GM06990 (cell line): ENCODE measurements at regions not wholly inside any gene's neighbourhood (a gene's known extent, or its start where the extent isn't known, plus 50 kb on each side); places are given as distances from the start of the nearest gene placed in this dataset.
A peak's percentile ranks its signal among the peaks of the same experiment; 100 is the strongest.

ENCODE experiments used
- DNase-seq: peaks from one replicate; pipeline ENCODE4 v3.0.0-alpha.2; 2011; ENCODE audit not compliant: insufficient read length; ENCODE audit errors: extremely low read depth
- H3K27me3 ChIP-seq: replicated peaks from 2 replicates; pipeline ENCODE4 v1.6.0; 2011; ENCODE audit warnings: low read length; ENCODE audit not compliant: control insufficient read depth, insufficient read depth
- H3K36me3 ChIP-seq: 2 replicates; pipeline ENCODE4 v1.5.1; 2011; ENCODE audit warnings: low read length; ENCODE audit not compliant: control insufficient read depth, insufficient read depth
- H3K4me3 ChIP-seq: replicated peaks from 2 replicates; pipeline ENCODE4 v1.5.1; 2011; ENCODE audit warnings: low read depth, mild to moderate bottlenecking, control low read depth, low read length
- TF ChIP-seq, protein P1 (sequence below): IDR thresholded peaks from 2 replicates; pipeline ENCODE4 v1.5.1; 2011; ENCODE audit warnings: low read length, control low read depth, mild to moderate bottlenecking, inconsistent platforms; ENCODE audit not compliant: insufficient read depth, poor library complexity, severe bottlenecking

DNA sequence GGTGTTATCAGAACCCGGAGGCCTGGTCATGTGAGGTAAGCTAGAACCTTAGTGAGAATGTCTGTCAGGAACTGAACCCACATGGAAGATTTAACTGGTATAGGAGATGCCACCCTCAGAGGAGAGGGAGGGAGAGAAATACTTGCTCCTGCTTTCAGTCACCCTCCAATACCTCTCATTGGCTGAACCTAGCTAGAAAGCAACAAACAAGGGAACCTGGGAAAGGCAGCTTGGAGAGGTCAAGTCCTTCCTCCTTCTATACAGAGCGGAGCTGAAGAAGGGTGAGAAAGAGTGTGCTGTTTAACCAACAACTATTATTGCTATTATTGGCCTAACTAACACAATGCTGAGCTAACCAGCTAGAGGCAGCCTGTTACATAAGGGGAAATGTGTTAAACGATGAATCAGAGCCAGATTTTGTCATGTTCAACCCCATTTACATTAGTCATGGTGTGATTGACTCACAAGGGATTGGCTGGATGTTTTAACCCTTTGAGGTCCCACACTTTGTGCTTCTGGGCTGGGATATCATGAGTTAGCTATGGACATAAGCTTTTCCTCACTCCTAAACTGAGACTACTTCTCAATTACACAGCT is 96.5 kb upstream of the ESX1 start:
- Histone ChIP-seq H3K27me3 (no peaks in the 10 kb centered on the region), H3K36me3 (no peaks in the 10 kb centered on the region), H3K4me3 (no peak overlapping the region)
- DNase-seq, result no peak
- TF ChIP-seq, protein P1, sequence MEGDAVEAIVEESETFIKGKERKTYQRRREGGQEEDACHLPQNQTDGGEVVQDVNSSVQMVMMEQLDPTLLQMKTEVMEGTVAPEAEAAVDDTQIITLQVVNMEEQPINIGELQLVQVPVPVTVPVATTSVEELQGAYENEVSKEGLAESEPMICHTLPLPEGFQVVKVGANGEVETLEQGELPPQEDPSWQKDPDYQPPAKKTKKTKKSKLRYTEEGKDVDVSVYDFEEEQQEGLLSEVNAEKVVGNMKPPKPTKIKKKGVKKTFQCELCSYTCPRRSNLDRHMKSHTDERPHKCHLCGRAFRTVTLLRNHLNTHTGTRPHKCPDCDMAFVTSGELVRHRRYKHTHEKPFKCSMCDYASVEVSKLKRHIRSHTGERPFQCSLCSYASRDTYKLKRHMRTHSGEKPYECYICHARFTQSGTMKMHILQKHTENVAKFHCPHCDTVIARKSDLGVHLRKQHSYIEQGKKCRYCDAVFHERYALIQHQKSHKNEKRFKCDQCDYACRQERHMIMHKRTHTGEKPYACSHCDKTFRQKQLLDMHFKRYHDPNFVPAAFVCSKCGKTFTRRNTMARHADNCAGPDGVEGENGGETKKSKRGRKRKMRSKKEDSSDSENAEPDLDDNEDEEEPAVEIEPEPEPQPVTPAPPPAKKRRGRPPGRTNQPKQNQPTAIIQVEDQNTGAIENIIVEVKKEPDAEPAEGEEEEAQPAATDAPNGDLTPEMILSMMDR, result no peak

DNA sequence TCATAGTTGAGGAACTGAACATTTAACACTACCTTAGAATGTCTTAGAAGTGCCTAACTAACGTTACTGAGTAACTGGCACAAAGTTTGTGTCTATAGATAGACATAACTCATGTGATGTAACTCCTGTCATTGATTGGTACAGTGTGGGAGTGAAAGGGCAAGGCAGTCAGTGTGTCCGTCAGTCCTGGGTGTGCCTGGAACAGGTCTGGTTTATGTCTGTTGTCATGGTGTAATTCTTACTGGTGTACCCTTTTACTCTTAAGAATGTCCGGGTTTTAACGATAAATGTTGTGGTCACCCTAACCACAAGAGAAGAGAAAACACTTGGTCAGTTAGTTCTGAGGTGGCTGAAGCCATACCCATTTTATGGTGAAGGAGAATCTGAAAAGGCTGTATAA is 93.1 kb upstream of the ESX1 start:
- Histone ChIP-seq H3K4me3 (no peak overlapping the region), H3K27me3 (no peaks in the 10 kb centered on the region), H3K36me3 (no peaks in the 10 kb centered on the region)
- TF ChIP-seq, protein P1, result no peak
- DNase-seq, result no peak

DNA sequence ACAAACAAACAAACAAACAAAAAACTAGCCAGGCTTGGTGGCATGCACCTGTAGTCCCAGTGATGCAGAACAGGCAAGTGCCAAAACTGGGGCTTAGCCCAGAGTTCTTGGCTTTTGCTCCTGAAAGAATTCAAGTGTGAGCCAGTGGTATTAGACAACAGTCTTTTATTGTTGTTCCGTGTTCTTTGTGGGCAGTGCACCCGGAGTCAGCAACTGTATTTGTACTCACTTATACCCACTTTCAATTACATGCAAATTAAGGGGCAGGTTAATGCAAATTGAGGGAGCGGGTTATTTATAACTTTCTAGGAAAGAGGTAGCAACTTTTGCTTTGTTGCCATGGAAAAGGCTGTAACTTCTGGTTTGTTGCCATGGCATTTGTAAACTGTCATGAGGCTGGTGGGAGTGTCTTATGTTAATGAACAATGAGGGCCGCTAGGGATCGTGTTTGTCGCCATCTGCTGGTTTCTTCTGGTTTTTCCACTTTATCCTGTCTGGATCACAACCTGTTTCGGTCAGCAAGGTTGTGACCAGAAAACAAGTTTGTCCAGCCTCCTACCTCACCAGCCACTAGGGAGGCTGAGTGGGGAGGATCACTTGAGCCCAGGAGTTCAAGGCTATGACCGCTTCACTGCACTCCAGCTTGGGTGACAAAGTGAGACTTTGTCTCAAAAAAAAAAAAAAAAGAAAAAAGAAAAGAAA is 88.8 kb upstream of the ESX1 start:
- Histone ChIP-seq H3K4me3 (no peak overlapping the region), H3K27me3 (no peaks in the 10 kb centered on the region), H3K36me3 (no peaks in the 10 kb centered on the region)
- no peak for DNase-seq
- TF ChIP-seq, protein P1, result peak; percentile 48

DNA sequence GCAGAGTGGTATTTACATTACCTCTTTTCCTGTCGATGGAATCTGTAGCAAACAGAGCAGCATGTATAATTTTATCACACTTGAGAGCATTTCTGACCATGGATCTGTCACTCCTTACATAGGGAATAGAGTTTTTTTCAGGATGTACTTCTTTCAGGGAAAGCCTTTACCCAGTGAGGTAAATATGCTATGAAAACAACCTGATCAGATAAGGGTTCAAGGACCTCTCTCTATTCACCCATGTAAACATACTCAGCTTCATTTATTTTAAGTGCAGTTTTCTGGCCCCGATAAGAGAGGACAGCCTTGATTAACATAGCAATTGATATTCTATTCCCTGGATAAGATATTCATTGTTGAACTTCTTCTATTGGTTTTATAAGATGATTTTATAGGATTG is 87.3 kb upstream of the ESX1 start:
- no peak for DNase-seq
- Histone ChIP-seq H3K36me3 (no peaks in the 10 kb centered on the region), H3K4me3 (no peak overlapping the region), H3K27me3 (no peaks in the 10 kb centered on the region)
- TF ChIP-seq, protein P1, result no peak

DNA sequence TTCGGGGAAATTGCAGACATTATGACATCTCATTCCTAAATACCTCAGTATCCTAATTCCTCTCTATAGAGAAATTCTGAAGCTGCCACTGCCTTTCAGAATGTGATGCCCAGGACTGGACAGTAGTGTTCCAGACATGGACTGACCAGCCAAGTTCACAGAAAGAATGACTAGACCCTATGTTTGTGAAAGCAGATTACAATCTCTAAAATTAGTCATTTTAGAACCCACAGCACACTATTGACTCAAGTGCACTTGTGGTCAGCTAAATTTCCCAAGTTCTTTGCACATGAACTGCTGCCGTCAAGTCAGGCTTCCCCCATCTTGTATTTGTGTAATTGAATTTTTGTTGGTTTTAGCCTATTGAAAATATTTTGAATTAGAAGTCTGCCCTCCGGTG is 81.0 kb upstream of the ESX1 start:
- H3K4me3 ChIP-seq, result no peak overlapping the region
- no peaks in the 10 kb centered on the region; the same call in 1 of the 2 replicates for H3K27me3 ChIP-seq
- TF ChIP-seq, protein P1, result no peak
- no peaks in the 10 kb centered on the region for H3K36me3 ChIP-seq
- DNase-seq, result no peak
